Epithelial cell of proximal tubule (primary cell): ENCODE measurements at regions not wholly inside any gene's neighbourhood (a gene's known extent, or its start where the extent isn't known, plus 50 kb on each side); places are given as distances from the start of the nearest gene placed in this dataset.

Experiments
- DNase-seq: peaks from one replicate; pipeline ENCODE4 v3.0.0-alpha.2; 2011; ENCODE audit warnings: low read depth
- H3K4me3 ChIP-seq: 2 replicates; pipeline ENCODE4 v1.5.1; 2011; ENCODE audit warnings: low read depth, mild to moderate bottlenecking, low read length
- TF ChIP-seq, protein P1 (sequence below): conservative IDR thresholded peaks from 2 replicates; pipeline ENCODE4 v1.5.1; 2012; ENCODE audit warnings: low read depth, mild to moderate bottlenecking, low read length

GRCh38 chr6:140846503-140847261 lies 1286.0 kb upstream of the GJE1 start:
- TF ChIP-seq, protein P1, sequence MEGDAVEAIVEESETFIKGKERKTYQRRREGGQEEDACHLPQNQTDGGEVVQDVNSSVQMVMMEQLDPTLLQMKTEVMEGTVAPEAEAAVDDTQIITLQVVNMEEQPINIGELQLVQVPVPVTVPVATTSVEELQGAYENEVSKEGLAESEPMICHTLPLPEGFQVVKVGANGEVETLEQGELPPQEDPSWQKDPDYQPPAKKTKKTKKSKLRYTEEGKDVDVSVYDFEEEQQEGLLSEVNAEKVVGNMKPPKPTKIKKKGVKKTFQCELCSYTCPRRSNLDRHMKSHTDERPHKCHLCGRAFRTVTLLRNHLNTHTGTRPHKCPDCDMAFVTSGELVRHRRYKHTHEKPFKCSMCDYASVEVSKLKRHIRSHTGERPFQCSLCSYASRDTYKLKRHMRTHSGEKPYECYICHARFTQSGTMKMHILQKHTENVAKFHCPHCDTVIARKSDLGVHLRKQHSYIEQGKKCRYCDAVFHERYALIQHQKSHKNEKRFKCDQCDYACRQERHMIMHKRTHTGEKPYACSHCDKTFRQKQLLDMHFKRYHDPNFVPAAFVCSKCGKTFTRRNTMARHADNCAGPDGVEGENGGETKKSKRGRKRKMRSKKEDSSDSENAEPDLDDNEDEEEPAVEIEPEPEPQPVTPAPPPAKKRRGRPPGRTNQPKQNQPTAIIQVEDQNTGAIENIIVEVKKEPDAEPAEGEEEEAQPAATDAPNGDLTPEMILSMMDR, result no peak
- no peak for DNase-seq
- no peak overlapping the region for H3K4me3 ChIP-seq

- TF ChIP-seq, protein P1, result no peak
- no peak overlapping the region for H3K4me3 ChIP-seq
- DNase-seq, result no peak
These were observed 1287.0 kb upstream of the GJE1 start for GRCh38 chr6:140845701-140846100.

- no peak overlapping the region for H3K4me3 ChIP-seq
- DNase-seq, result no peak
- TF ChIP-seq, protein P1, result no peak
These were observed 1288.6 kb upstream of the GJE1 start for GRCh38 chr6:140844167-140844566.

DNA sequence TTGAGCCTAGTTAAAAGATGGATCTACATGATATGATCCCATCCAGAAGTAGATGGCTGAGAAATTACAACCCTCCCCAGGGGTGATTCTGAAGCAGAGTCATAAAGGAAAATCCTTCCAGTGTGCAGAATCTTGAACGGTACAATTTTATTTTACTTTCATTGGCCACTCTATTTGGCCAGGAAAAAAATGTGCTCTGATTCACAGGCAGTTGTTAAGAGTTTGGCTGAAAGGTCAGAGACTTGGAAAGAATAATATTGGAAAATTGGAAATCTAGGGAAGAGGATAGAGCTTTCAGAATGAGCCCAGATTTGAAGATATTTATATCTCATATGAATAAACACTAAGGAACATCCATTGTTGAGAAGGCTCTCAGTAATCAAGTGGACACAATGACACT lies 1299.3 kb upstream of the GJE1 start:
- no peak overlapping the region for H3K4me3 ChIP-seq
- DNase-seq, result no peak
- TF ChIP-seq, protein P1, result no peak

DNA sequence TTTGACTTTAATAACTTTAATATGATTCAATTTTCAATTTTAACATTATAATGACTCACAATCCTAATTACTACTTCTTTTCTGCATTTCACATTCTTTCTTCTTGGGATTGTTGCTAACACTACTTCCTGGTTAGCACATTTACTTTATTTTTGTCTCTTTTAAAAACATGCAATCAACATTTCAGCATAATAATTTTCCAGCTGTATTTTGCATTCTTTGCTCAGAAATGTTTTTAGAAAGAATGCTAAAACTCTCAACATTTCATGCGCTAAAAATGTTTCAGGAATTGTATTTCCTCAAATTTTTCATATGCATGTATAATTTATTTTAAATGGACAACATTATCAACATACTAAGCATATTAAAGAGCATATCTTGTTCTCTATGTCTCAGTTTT lies 1302.1 kb upstream of the GJE1 start:
- DNase-seq, result no peak
- H3K4me3 ChIP-seq, result no peak overlapping the region
- TF ChIP-seq, protein P1, result no peak

DNA sequence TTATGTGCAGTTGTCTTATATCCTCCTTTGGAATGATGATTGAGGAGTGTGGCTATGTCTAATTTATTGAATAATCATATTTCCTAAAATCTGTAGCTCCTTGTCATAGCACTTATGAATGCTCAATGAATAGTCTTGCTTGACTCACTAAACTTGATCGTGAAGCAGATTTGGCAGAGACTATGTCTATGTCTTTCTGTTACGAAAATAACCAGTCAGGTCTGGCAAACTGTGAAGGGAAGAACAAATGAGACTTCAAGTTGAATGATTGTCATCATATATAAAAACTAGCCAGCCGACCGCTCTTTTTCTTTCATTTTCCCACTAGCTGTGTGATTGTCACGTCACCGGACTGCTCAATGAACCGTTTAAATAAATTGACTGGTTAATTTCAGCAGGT lies 1303.9 kb upstream of the GJE1 start:
- TF ChIP-seq, protein P1, result no peak
- DNase-seq, result no peak
- no peak overlapping the region for H3K4me3 ChIP-seq

DNA sequence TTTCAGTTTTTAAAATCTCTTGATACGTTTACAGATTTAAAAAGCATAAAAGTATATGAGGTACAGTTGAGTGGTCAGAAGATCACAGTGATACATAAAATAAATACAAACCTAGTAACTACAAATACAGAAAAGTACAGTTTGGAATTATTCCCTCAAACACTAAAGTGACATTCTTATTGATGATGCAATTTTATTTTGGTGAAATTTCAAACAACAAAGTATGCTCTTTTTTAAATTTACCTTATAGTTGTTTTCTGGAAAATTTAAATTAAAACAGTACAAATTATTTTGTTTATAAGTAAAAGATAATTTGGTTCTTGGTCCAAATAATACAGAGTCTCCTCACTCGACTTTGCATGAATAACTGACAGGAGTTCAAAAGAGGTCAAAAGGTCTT lies 1305.1 kb upstream of the GJE1 start:
- no peak overlapping the region for H3K4me3 ChIP-seq
- no peak for DNase-seq
- TF ChIP-seq, protein P1, result no peak
